ENCODE measurements at regions not wholly inside any gene's neighbourhood (a gene's known extent, or its start where the extent isn't known, plus 50 kb on each side); places are given as distances from the start of the nearest gene placed in this dataset.

- H3K9me3 Mint-ChIP-seq, result no peaks in the 10 kb centered on the region
- no peaks in the 10 kb centered on the region for H3K36me3 Mint-ChIP-seq (ENCODE audit: low read depth)
- no peak overlapping the region for H3K4me3 Mint-ChIP-seq
- no peak overlapping the region for H3K27ac Mint-ChIP-seq
- CTCF ChIA-PET, result no interaction called here
- no peak for DNase-seq
- intact Hi-C loops (cut with micrococcal nuclease), result no loop called here
- H3K4me1 Mint-ChIP-seq (ENCODE audit: low read depth), result no peaks in the 10 kb centered on the region
- no peaks in the 10 kb centered on the region for H3K27me3 Mint-ChIP-seq (ENCODE audit: low read depth)
Observed at GRCh38 chr16:60485872-60486489, 1550.3 kb downstream of the CDH8 start.

GRCh38 chr16:60484901-60485300 lies 1551.3 kb downstream of the CDH8 start:
- intact Hi-C loops (cut with micrococcal nuclease), result no loop called here
- CTCF ChIA-PET, result interaction anchor here (0.7 kb wide), 1 partner anchor 160 kb away, joined by 3 read pairs; no protein-coding TSS in a partner anchor
- Mint-ChIP-seq H3K4me1 (ENCODE audit: low read depth) (no peaks in the 10 kb centered on the region), H3K9me3 (no peaks in the 10 kb centered on the region), H3K27ac (no peak overlapping the region), H3K4me3 (no peak overlapping the region), H3K36me3 (ENCODE audit: low read depth) (no peaks in the 10 kb centered on the region), H3K27me3 (ENCODE audit: low read depth) (no peaks in the 10 kb centered on the region)
- DNase-seq, result no peak

GRCh38 chr16:60481591-60481990 lies 1554.6 kb downstream of the CDH8 start:
- H3K27ac Mint-ChIP-seq, result no peak overlapping the region
- DNase-seq, result no peak
- H3K4me1 Mint-ChIP-seq (ENCODE audit: low read depth), result no peaks in the 10 kb centered on the region
- H3K27me3 Mint-ChIP-seq (ENCODE audit: low read depth), result no peaks in the 10 kb centered on the region
- H3K4me3 Mint-ChIP-seq, result no peak overlapping the region
- CTCF ChIA-PET, result no interaction called here
- no peaks in the 10 kb centered on the region for H3K36me3 Mint-ChIP-seq (ENCODE audit: low read depth)
- no peaks in the 10 kb centered on the region for H3K9me3 Mint-ChIP-seq
- intact Hi-C loops (cut with micrococcal nuclease), result no loop called here

- Mint-ChIP-seq H3K36me3 (ENCODE audit: low read depth) (no peaks in the 10 kb centered on the region), H3K9me3 (no peaks in the 10 kb centered on the region), H3K4me3 (no peak overlapping the region), H3K4me1 (ENCODE audit: low read depth) (no peaks in the 10 kb centered on the region), H3K27ac (no peak overlapping the region), H3K27me3 (ENCODE audit: low read depth) (no peaks in the 10 kb centered on the region)
- CTCF ChIA-PET, result no interaction called here
- DNase-seq, result no peak
- intact Hi-C loops (cut with micrococcal nuclease), result no loop called here
Observed at GRCh38 chr16:60478810-60479209, 1557.4 kb downstream of the CDH8 start.

GRCh38 chr16:60463986-60464385 lies 1572.3 kb downstream of the CDH8 start:
- no peaks in the 10 kb centered on the region for H3K36me3 Mint-ChIP-seq (ENCODE audit: low read depth)
- H3K9me3 Mint-ChIP-seq, result peaks cover 4% of the 10 kb centered on the region
- no peak for DNase-seq
- no peaks in the 10 kb centered on the region for H3K27me3 Mint-ChIP-seq (ENCODE audit: low read depth)
- no peak overlapping the region for H3K27ac Mint-ChIP-seq
- no peak overlapping the region for H3K4me3 Mint-ChIP-seq
- CTCF ChIA-PET, result no interaction called here
- intact Hi-C loops (cut with micrococcal nuclease), result no loop called here
- H3K4me1 Mint-ChIP-seq (ENCODE audit: low read depth), result no peaks in the 10 kb centered on the region

- no peak for DNase-seq
- CTCF ChIA-PET, result no interaction called here
- H3K27me3 Mint-ChIP-seq (ENCODE audit: low read depth), result no peaks in the 10 kb centered on the region
- H3K9me3 Mint-ChIP-seq, result peaks cover 3% of the 10 kb centered on the region
- intact Hi-C loops (cut with micrococcal nuclease), result no loop called here
- no peak overlapping the region for H3K4me3 Mint-ChIP-seq
- no peaks in the 10 kb centered on the region for H3K4me1 Mint-ChIP-seq (ENCODE audit: low read depth)
- H3K27ac Mint-ChIP-seq, result no peak overlapping the region
- H3K36me3 Mint-ChIP-seq (ENCODE audit: low read depth), result no peaks in the 10 kb centered on the region
Observed at GRCh38 chr16:60459463-60459862, 1576.8 kb downstream of the CDH8 start.

GRCh38 chr16:60458255-60458654 lies 1578.0 kb downstream of the CDH8 start:
- H3K4me3 Mint-ChIP-seq, result no peak overlapping the region
- no peaks in the 10 kb centered on the region for H3K4me1 Mint-ChIP-seq (ENCODE audit: low read depth)
- H3K36me3 Mint-ChIP-seq (ENCODE audit: low read depth), result no peaks in the 10 kb centered on the region
- H3K27ac Mint-ChIP-seq, result no peak overlapping the region
- CTCF ChIA-PET, result interaction anchor here (0.6 kb wide), 1 partner anchor 1430 kb away, joined by 3 read pairs; no protein-coding TSS in a partner anchor
- H3K27me3 Mint-ChIP-seq (ENCODE audit: low read depth), result no peaks in the 10 kb centered on the region
- H3K9me3 Mint-ChIP-seq, result peaks cover 3% of the 10 kb centered on the region
- no peak for DNase-seq
- intact Hi-C loops (cut with micrococcal nuclease), result no loop called here

GRCh38 chr16:60452646-60453045 lies 1583.6 kb downstream of the CDH8 start:
- CTCF ChIA-PET, result no interaction called here
- H3K9me3 Mint-ChIP-seq, result peaks cover 8% of the 10 kb centered on the region
- no peak overlapping the region for H3K27ac Mint-ChIP-seq
- no peaks in the 10 kb centered on the region for H3K4me1 Mint-ChIP-seq (ENCODE audit: low read depth)
- no peak overlapping the region for H3K4me3 Mint-ChIP-seq
- DNase-seq, result no peak
- intact Hi-C loops (cut with micrococcal nuclease), result no loop called here
- no peaks in the 10 kb centered on the region for H3K36me3 Mint-ChIP-seq (ENCODE audit: low read depth)
- no peaks in the 10 kb centered on the region for H3K27me3 Mint-ChIP-seq (ENCODE audit: low read depth)

GRCh38 chr16:60438894-60439293 lies 1597.3 kb downstream of the CDH8 start:
- H3K36me3 Mint-ChIP-seq (ENCODE audit: low read depth), result no peaks in the 10 kb centered on the region
- H3K27me3 Mint-ChIP-seq (ENCODE audit: low read depth), result no peaks in the 10 kb centered on the region
- no peak for DNase-seq
- CTCF ChIA-PET, result no interaction called here
- no peaks in the 10 kb centered on the region for H3K4me1 Mint-ChIP-seq (ENCODE audit: low read depth)
- intact Hi-C loops (cut with micrococcal nuclease), result no loop called here
- no peak overlapping the region for H3K4me3 Mint-ChIP-seq
- H3K27ac Mint-ChIP-seq, result no peak overlapping the region
- H3K9me3 Mint-ChIP-seq, result no peaks in the 10 kb centered on the region

GRCh38 chr16:60432472-60432871 lies 1603.8 kb downstream of the CDH8 start:
- no peak overlapping the region for H3K4me3 Mint-ChIP-seq
- no peaks in the 10 kb centered on the region for H3K27me3 Mint-ChIP-seq (ENCODE audit: low read depth)
- H3K36me3 Mint-ChIP-seq (ENCODE audit: low read depth), result no peaks in the 10 kb centered on the region
- H3K27ac Mint-ChIP-seq, result no peak overlapping the region
- DNase-seq, result no peak
- intact Hi-C loops (cut with micrococcal nuclease), result no loop called here
- CTCF ChIA-PET, result no interaction called here
- H3K4me1 Mint-ChIP-seq (ENCODE audit: low read depth), result no peaks in the 10 kb centered on the region
- H3K9me3 Mint-ChIP-seq, result peaks cover 2% of the 10 kb centered on the region

GRCh38 chr16:60419859-60420258 lies 1616.4 kb downstream of the CDH8 start:
- CTCF ChIA-PET, result no interaction called here
- peaks cover 4% of the 10 kb centered on the region for H3K9me3 Mint-ChIP-seq
- H3K4me3 Mint-ChIP-seq, result no peak overlapping the region
- intact Hi-C loops (cut with micrococcal nuclease), result no loop called here
- no peak overlapping the region for H3K27ac Mint-ChIP-seq
- no peaks in the 10 kb centered on the region for H3K36me3 Mint-ChIP-seq (ENCODE audit: low read depth)
- no peak for DNase-seq
- H3K4me1 Mint-ChIP-seq (ENCODE audit: low read depth), result no peaks in the 10 kb centered on the region
- H3K27me3 Mint-ChIP-seq (ENCODE audit: low read depth), result no peaks in the 10 kb centered on the region

- DNase-seq, result no peak
- Mint-ChIP-seq H3K4me1 (ENCODE audit: low read depth) (no peaks in the 10 kb centered on the region), H3K36me3 (ENCODE audit: low read depth) (no peaks in the 10 kb centered on the region), H3K4me3 (no peak overlapping the region), H3K9me3 (peaks cover 2% of the 10 kb centered on the region), H3K27me3 (ENCODE audit: low read depth) (no peaks in the 10 kb centered on the region), H3K27ac (no peak overlapping the region)
- CTCF ChIA-PET, result interaction anchor here (0.7 kb wide), 1 partner anchor 61 kb away, joined by 3 read pairs; no protein-coding TSS in a partner anchor
- intact Hi-C loops (cut with micrococcal nuclease), result no loop called here
Observed at GRCh38 chr16:60414613-60415012, 1621.6 kb downstream of the CDH8 start.

- no peaks in the 10 kb centered on the region for H3K27me3 Mint-ChIP-seq (ENCODE audit: low read depth)
- H3K4me1 Mint-ChIP-seq (ENCODE audit: low read depth), result no peaks in the 10 kb centered on the region
- DNase-seq, result no peak
- H3K9me3 Mint-ChIP-seq, result peaks cover 2% of the 10 kb centered on the region
- H3K4me3 Mint-ChIP-seq, result no peak overlapping the region
- no peak overlapping the region for H3K27ac Mint-ChIP-seq
- CTCF ChIA-PET, result no interaction called here
- no peaks in the 10 kb centered on the region for H3K36me3 Mint-ChIP-seq (ENCODE audit: low read depth)
- intact Hi-C loops (cut with micrococcal nuclease), result no loop called here
Observed at GRCh38 chr16:60413969-60414368, 1622.3 kb downstream of the CDH8 start.
